HepG2 (cell line): ENCODE measurements at regions not wholly inside any gene's neighbourhood (a gene's known extent, or its start where the extent isn't known, plus 50 kb on each side); places are given as distances from the start of the nearest gene placed in this dataset.

Experiments
- ATAC-seq: fragments of 200-7000 bp; cut with Tn5 transposase; 3 replicates; pipeline ENCODE4 v1.9.1; 2020; ENCODE audit warnings: mild to moderate bottlenecking, moderate library complexity
- BruUV-seq: library from RNA; stranded (reverse); fragments of 400-500 nt; replicated peaks from 2 replicates; lab custom pipeline; 2021; lab: Mats Ljungman, UMichigan
- CTCF ChIA-PET: fragments of 300-600 bp; formaldehyde crosslinking; extraction: SDS; loops from one replicate; lab custom pipeline; 2021; ENCODE audit warnings: low total read pairs, inconsistent platforms, low intra/inter-chr PET ratio; lab: Yijun Ruan, JAX
- POLR2A ChIA-PET: fragments of 350-600 bp; sonication (Branson Sonifier 250); formaldehyde crosslinking; loops from one replicate; lab custom pipeline; 2020; ENCODE audit warnings: antibody characterized with exemption, inconsistent platforms; lab: Yijun Ruan, JAX
- DNase-seq: peaks from one replicate; pipeline ENCODE4 v3.0.0-alpha.2; 2015; ENCODE audit warnings: low spot score
- FAIRE-seq: peaks from 3 replicates; lab custom pipeline; 2011; peaks lifted over from hg19 to GRCh38; lab: Jason Lieb, UNC
- H2AFZ ChIP-seq: one replicate; pipeline ENCODE4 v1.6.1; 2011; ENCODE audit warnings: low read length, inconsistent platforms
- H3K27ac ChIP-seq: fragments of 300-600 bp; 3 replicates; pipeline ENCODE4 v1.8.0; 2011; ENCODE audit warnings: mixed run types, mild to moderate bottlenecking, mixed read lengths, low read length, inconsistent platforms; ENCODE audit not compliant: insufficient read depth; ENCODE audit errors: extremely low read length
- H3K27me3 ChIP-seq, 2 experiments: fragments of 200-600 bp in 1 of 2; 2 replicates in 1 of 2; 3 replicates in 1 of 2; pipeline versions ENCODE4 v1.6.0 to v1.8.0; 2011; ENCODE audit warnings: low read length in 2 of 2, mild to moderate bottlenecking in 2 of 2, moderate library complexity in 2 of 2, inconsistent platforms in 1 of 2; ENCODE audit not compliant: insufficient read depth in 2 of 2, control insufficient read depth in 1 of 2
- H3K36me3 ChIP-seq, 2 experiments: fragments of 200-600 bp in 1 of 2; replicated peaks in 1 of 2; 2 replicates in 1 of 2; 3 replicates in 1 of 2; pipeline versions ENCODE4 v1.5.1 to v1.8.0; 2011; ENCODE audit warnings: low read length in 2 of 2, inconsistent platforms in 1 of 2; ENCODE audit not compliant: insufficient read depth in 2 of 2, control insufficient read depth in 1 of 2
- H3K4me1 ChIP-seq: 2 replicates; pipeline ENCODE4 v1.5.1; 2012; ENCODE audit warnings: low read length, inconsistent platforms; ENCODE audit not compliant: insufficient read depth
- H3K4me2 ChIP-seq: 2 replicates; pipeline ENCODE4 v1.6.0; 2011; ENCODE audit warnings: low read depth, low read length, inconsistent platforms
- H3K4me3 ChIP-seq, 3 experiments: fragments of 200-600 bp in 1 of 3; sonication (generic), shearing (Covaris generic) in 1 of 3; replicated peaks in 1 of 3; 2 replicates each; pipeline ENCODE4 v1.5.1; 2011 to 2016; ENCODE audit warnings: low read length in 3 of 3, inconsistent platforms in 2 of 3, low read depth in 2 of 3, mild to moderate bottlenecking in 2 of 3, control low read depth in 1 of 3, mixed read lengths in 1 of 3; ENCODE audit not compliant: insufficient read depth in 1 of 3
- H3K79me2 ChIP-seq: one replicate; pipeline ENCODE4 v1.6.1; 2011; ENCODE audit warnings: low read length, inconsistent platforms; ENCODE audit not compliant: insufficient read depth
- H3K9ac ChIP-seq: 2 replicates; pipeline ENCODE4 v1.6.0; 2011; ENCODE audit warnings: mild to moderate bottlenecking, low read depth, low read length, inconsistent platforms; ENCODE audit not compliant: insufficient read depth
- H3K9me3 ChIP-seq: 2 replicates; pipeline ENCODE4 v1.5.1; 2012; ENCODE audit warnings: mild to moderate bottlenecking, low read length
- H4K20me1 ChIP-seq: 2 replicates; pipeline ENCODE4 v1.6.0; 2011; ENCODE audit warnings: inconsistent platforms, mild to moderate bottlenecking, low read length, moderate library complexity; ENCODE audit not compliant: insufficient read depth
- ELF1 ChIP-seq: sonication (generic); formaldehyde crosslinking; IDR thresholded peaks from 2 replicates; pipeline ENCODE4 v1.4.0; 2020; ENCODE audit warnings: missing genetic modification reagents
- FOXO1 ChIP-seq: sonication (generic); formaldehyde crosslinking; IDR thresholded peaks from 2 replicates; pipeline ENCODE4 v1.4.0; 2020; ENCODE audit warnings: missing genetic modification reagents
- GABPB1 ChIP-seq: IDR thresholded peaks from 2 replicates; pipeline ENCODE4 v1.6.1; 2016; ENCODE audit warnings: mild to moderate bottlenecking, missing genetic modification reagents, moderate library complexity, missing compliant biosample characterization
- HOXA5 ChIP-seq: sonication (generic); formaldehyde crosslinking; IDR thresholded peaks from 2 replicates; pipeline ENCODE4 v1.4.0; 2020; ENCODE audit warnings: missing genetic modification reagents
- KAT2B ChIP-seq: fragments of 150-350 bp; IDR thresholded peaks from 2 replicates; pipeline ENCODE4 v1.6.1; 2014; ENCODE audit warnings: low read depth, low read length, borderline replicate concordance
- KAT8 ChIP-seq: IDR thresholded peaks from 2 replicates; pipeline ENCODE4 v1.6.1; 2016; ENCODE audit warnings: missing genetic modification reagents, missing compliant biosample characterization
- NFATC3 ChIP-seq: sonication (generic); formaldehyde crosslinking; IDR thresholded peaks from 2 replicates; pipeline ENCODE4 v1.5.1; 2020; ENCODE audit warnings: mild to moderate bottlenecking, missing genetic modification reagents
- REST ChIP-seq, 2 experiments: IDR thresholded peaks; 2 replicates each; pipeline ENCODE4 v1.6.1; 2011 to 2012; ENCODE audit warnings: low read length in 2 of 2, borderline replicate concordance in 1 of 2, low read depth in 1 of 2, mild to moderate bottlenecking in 1 of 2, moderate library complexity in 1 of 2
- RFX3 ChIP-seq: IDR thresholded peaks from 2 replicates; pipeline ENCODE4 v1.6.1; 2016; ENCODE audit warnings: missing biosample characterization, missing genetic modification reagents
- TBX2 ChIP-seq: sonication (generic); formaldehyde crosslinking; IDR thresholded peaks from 2 replicates; pipeline ENCODE4 v1.5.0; 2020; ENCODE audit warnings: missing genetic modification reagents, mild to moderate bottlenecking, borderline replicate concordance
- YEATS2 ChIP-seq: sonication (generic); formaldehyde crosslinking; IDR thresholded peaks from 2 replicates; pipeline ENCODE4 v1.4.0; 2020; ENCODE audit warnings: missing genetic modification reagents, borderline replicate concordance
- ZNF234 ChIP-seq: sonication (generic); formaldehyde crosslinking; conservative IDR thresholded peaks from 2 replicates; pipeline ENCODE4 v1.5.1; 2020; ENCODE audit warnings: mild to moderate bottlenecking, missing genetic modification reagents
- ZNF256 ChIP-seq: sonication (generic); formaldehyde crosslinking; conservative IDR thresholded peaks from 2 replicates; pipeline ENCODE4 v1.4.0; 2020; ENCODE audit warnings: missing genetic modification reagents
- ZNF260 ChIP-seq: sonication (generic); formaldehyde crosslinking; IDR thresholded peaks from 2 replicates; pipeline ENCODE4 v1.4.0; 2020; ENCODE audit warnings: missing genetic modification reagents, low read depth, mild to moderate bottlenecking, borderline replicate concordance
- ZNF331 ChIP-seq: sonication (generic); formaldehyde crosslinking; IDR thresholded peaks from 2 replicates; pipeline ENCODE4 v1.4.0; 2020; ENCODE audit warnings: missing genetic modification reagents
- ZNF468 ChIP-seq: sonication (generic); formaldehyde crosslinking; IDR thresholded peaks from 2 replicates; pipeline ENCODE4 v1.8.0; 2022; ENCODE audit warnings: mild to moderate bottlenecking, moderate library complexity, missing genetic modification reagents
- ZNF558 ChIP-seq: sonication (generic); formaldehyde crosslinking; IDR thresholded peaks from 2 replicates; pipeline ENCODE4 v1.9.0; 2022; ENCODE audit warnings: mild to moderate bottlenecking, missing genetic modification reagents, borderline replicate concordance
- ZNF772 ChIP-seq: sonication (generic); formaldehyde crosslinking; IDR thresholded peaks from 2 replicates; pipeline ENCODE4 v1.5.0; 2020; ENCODE audit warnings: mild to moderate bottlenecking, missing genetic modification reagents
- ZSCAN29 ChIP-seq: sonication (generic); formaldehyde crosslinking; conservative IDR thresholded peaks from 2 replicates; pipeline ENCODE4 v1.4.0; 2020; ENCODE audit warnings: mild to moderate bottlenecking, missing genetic modification reagents
- WGBS: methylation state at CpG from one replicate; pipeline ENCODE4 v1.1.6; 2017; ENCODE audit warnings: low lambda C conversion rate; 5-methylcytosine and 5-hydroxymethylcytosine counted together
- in situ Hi-C: cut with HindIII; loops from 2 replicates; pipeline ENCODE4 v1.10.0; 2017; ENCODE audit warnings: low pct_unique_long_range_greater_than_20kb; ENCODE audit not compliant: extremely low pct_ligation_motif_present
- intact Hi-C: fragments of 100-400 bp; cut with micrococcal nuclease; formaldehyde crosslinking; loops from one replicate; pipeline ENCODE4 v1.10.0; 2022; ENCODE audit not compliant: unreplicated experiment

GRCh38 chr13:104002216-104002615 is 936.0 kb upstream of the SLC10A2 start:
- Histone ChIP-seq H4K20me1 (no peaks in the 10 kb centered on the region), H3K79me2 (no peaks in the 10 kb centered on the region), H3K4me2 (no peak overlapping the region), H3K36me3 (no peaks in the 10 kb centered on the region), H3K9me3 (peaks cover 37% of the 10 kb centered on the region; the same call in 1 of the 2 replicates), H3K4me1 (no peaks in the 10 kb centered on the region), H2AFZ (no peak overlapping the region), H3K9ac (no peak overlapping the region), H3K4me3 (no peak overlapping the region), H3K27me3 (no peaks in the 10 kb centered on the region), H3K27ac (no peak overlapping the region)
- TF ChIP-seq ZNF558 (no peak), TBX2 (CRISPR knock-in tag) (no peak), GABPB1 (CRISPR knock-in tag) (no peak), FOXO1 (no peak), YEATS2 (no peak), RFX3 (CRISPR knock-in tag) (no peak), KAT2B (no peak), REST (IDR thresholded peaks at IDR 0.05; ENCODE audit: borderline replicate concordance in 1 of 2, low read depth in 1 of 2, low read length in 2 of 2) (no peak), KAT8 (CRISPR knock-in tag) (no peak), ZNF234 (CRISPR knock-in tag) (no peak), ZSCAN29 (CRISPR knock-in tag) (no peak), NFATC3 (no peak), ELF1 (CRISPR knock-in tag) (no peak), ZNF331 (no peak), ZNF468 (CRISPR knock-in tag) (no peak), ZNF260 (CRISPR knock-in tag) (no peak), ZNF772 (CRISPR knock-in tag) (no peak), ZNF256 (no peak), HOXA5 (no peak)
- no TSS peak for BruUV-seq
- intact Hi-C loops: no loop called here
- DNase-seq (no peak), ATAC-seq (no peak), FAIRE-seq (no peak)
- CTCF ChIA-PET: no interaction called here
- 0% methylated on average over 1 of the region's 1 CpG for WGBS
- POLR2A ChIA-PET: no interaction called here
- in situ Hi-C loops: no loop called here
